GM12864 (cell line): ENCODE measurements at regions not wholly inside any gene's neighbourhood (a gene's known extent, or its start where the extent isn't known, plus 50 kb on each side); places are given as distances from the start of the nearest gene placed in this dataset.
"Not testable (repeated sequence)": the region's sequence is repeated elsewhere in the genome, so short reads cannot be mapped to it uniquely, and the experiment has no call there.

ENCODE experiments used
- DNase-seq: peaks from one replicate; pipeline ENCODE4 v3.0.0-alpha.2; 2011; ENCODE audit warnings: low read depth
- H3K4me3 ChIP-seq: 2 replicates; pipeline ENCODE4 v1.5.1; 2011; ENCODE audit warnings: mild to moderate bottlenecking, low read depth, low read length, control low read depth
- TF ChIP-seq, protein P1 (sequence below): IDR thresholded peaks from 2 replicates; pipeline ENCODE4 v1.5.1; 2011; ENCODE audit warnings: low read depth, mild to moderate bottlenecking, moderate library complexity, low read length, control low read depth, inconsistent platforms; ENCODE audit errors: missing control alignments

DNA sequence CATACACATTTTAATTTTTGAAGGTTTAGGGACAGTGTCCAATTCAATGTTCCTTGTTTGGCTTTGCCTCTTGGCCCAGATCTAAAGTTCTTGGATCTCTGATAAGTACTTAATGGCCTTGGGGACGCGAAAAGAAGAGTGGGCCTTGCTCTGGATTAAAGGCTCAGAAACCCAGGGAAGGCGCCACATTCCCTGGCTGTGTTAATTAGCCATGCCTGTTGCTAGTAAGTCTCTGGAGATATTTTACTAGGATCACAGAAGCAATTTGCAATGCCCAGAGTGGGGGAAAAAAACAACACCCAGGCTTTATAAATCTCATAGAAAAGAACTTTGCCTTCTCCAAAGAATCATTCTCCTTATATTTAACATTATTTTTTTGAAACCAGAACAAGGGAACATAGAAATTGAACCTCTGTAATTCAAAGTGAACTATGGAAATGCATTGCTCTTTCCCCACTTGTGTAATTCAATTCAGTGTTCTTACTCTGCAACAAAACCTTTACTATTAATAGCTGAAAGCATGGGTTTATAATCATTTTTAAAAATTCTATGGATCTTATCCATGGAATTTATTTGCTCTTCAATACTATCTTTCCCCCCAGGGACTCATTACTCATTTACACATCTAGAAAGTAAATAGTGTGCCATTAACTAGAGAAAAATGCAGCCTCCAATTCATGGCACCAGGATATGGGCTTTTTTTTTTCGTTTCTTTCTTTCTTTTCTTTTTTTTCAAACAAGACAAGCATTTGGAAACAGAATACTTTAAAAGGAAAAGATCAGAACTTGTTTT lies 172.2 kb upstream of the ANKRD55 start:
- no peak overlapping the region for H3K4me3 ChIP-seq
- DNase-seq = no peak

GRCh38 chr5:56402266-56403220 lies 169.4 kb upstream of the ANKRD55 start:
- H3K4me3 ChIP-seq = no peak overlapping the region
- DNase-seq = no peak
- TF ChIP-seq, protein P1, sequence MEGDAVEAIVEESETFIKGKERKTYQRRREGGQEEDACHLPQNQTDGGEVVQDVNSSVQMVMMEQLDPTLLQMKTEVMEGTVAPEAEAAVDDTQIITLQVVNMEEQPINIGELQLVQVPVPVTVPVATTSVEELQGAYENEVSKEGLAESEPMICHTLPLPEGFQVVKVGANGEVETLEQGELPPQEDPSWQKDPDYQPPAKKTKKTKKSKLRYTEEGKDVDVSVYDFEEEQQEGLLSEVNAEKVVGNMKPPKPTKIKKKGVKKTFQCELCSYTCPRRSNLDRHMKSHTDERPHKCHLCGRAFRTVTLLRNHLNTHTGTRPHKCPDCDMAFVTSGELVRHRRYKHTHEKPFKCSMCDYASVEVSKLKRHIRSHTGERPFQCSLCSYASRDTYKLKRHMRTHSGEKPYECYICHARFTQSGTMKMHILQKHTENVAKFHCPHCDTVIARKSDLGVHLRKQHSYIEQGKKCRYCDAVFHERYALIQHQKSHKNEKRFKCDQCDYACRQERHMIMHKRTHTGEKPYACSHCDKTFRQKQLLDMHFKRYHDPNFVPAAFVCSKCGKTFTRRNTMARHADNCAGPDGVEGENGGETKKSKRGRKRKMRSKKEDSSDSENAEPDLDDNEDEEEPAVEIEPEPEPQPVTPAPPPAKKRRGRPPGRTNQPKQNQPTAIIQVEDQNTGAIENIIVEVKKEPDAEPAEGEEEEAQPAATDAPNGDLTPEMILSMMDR = no peak

More for the DNA sequence above, 172.2 kb upstream of the ANKRD55 start:
- TF ChIP-seq, protein P1 = no peak

DNA sequence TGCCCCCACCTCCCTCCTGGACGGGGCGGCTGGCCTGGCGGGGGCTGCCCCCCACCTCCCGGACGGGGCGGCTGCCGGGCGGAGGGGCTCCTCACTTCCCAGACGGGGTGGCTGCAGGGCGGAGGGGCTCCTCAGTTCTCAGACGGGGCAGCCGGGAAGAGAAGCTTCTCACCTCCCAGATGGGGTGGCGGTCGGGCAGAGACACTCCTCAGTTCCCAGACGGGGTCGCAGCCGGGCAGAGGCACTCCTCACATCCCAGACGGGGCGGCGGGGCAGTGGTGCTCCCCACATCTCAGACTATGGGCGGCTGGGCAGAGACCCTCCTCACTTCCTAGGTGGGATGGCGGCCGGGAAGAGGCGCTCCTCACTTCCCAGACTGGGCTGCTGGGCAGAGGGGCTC lies 164.7 kb upstream of the ANKRD55 start:
- H3K4me3 ChIP-seq, DNase-seq: not testable (repeated sequence)

DNA sequence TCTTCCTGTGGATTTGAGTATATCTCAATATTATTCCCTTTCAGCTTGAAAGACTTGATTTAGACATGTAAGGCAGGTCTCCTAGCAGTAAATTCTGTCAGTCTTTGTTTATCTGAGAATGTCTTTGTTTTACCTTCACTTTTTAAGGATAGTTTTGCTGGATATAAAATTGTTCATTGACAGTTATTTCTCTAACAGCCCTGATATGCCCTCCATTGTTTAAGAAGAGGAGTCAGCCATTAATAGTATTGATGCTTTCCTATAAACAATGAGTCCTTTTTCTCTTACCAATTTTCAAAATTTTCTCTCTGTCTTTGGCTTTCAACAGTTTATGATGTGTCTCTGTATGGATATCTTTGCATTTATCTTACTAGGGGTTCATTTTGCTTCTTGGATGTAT lies 163.5 kb upstream of the ANKRD55 start:
- DNase-seq = no peak
- TF ChIP-seq, protein P1 = no peak
- H3K4me3 ChIP-seq = no peak overlapping the region

- TF ChIP-seq, protein P1 = no peak
- DNase-seq = no peak
- no peak overlapping the region for H3K4me3 ChIP-seq
Measured at GRCh38 chr5:56389261-56389660, 156.1 kb upstream of the ANKRD55 start.

- no peak overlapping the region for H3K4me3 ChIP-seq
- TF ChIP-seq, protein P1 = no peak
- DNase-seq = no peak
Measured at GRCh38 chr5:56388229-56388985, 155.3 kb upstream of the ANKRD55 start.

- TF ChIP-seq, protein P1 = no peak
- no peak overlapping the region for H3K4me3 ChIP-seq
- DNase-seq = no peak
Measured at GRCh38 chr5:56386046-56386445, 152.9 kb upstream of the ANKRD55 start.
